ENCODE measurements at regions not wholly inside any gene's neighbourhood (a gene's known extent, or its start where the extent isn't known, plus 50 kb on each side); places are given as distances from the start of the nearest gene placed in this dataset.
"Not testable (repeated sequence)": the region's sequence is repeated elsewhere in the genome, so short reads cannot be mapped to it uniquely, and the experiment has no call there.

- no peak for DNase-seq
These were observed 186.7 kb upstream of the HS3ST3A1 start for GRCh38 chr17:13788385-13788784.

- no peak for DNase-seq
These were observed 190.6 kb upstream of the HS3ST3A1 start for GRCh38 chr17:13792314-13792713.

GRCh38 chr17:13793951-13794350 is 192.2 kb upstream of the HS3ST3A1 start:
- no peak for DNase-seq

- DNase-seq = no peak
These were observed 196.1 kb upstream of the HS3ST3A1 start for GRCh38 chr17:13797863-13798262.

- no peak for DNase-seq
These were observed 204.4 kb upstream of the HS3ST3A1 start for GRCh38 chr17:13806092-13806491.

GRCh38 chr17:13807103-13807502 is 205.4 kb upstream of the HS3ST3A1 start:
- DNase-seq = no peak

- DNase-seq = no peak
These were observed 210.6 kb upstream of the HS3ST3A1 start for GRCh38 chr17:13812350-13812749.

GRCh38 chr17:13813347-13814240 is 211.9 kb upstream of the HS3ST3A1 start:
- no peak for DNase-seq

- DNase-seq = no peak
These were observed 221.0 kb upstream of the HS3ST3A1 start for GRCh38 chr17:13822700-13823099.

- DNase-seq = no peak
These were observed 223.9 kb upstream of the HS3ST3A1 start for GRCh38 chr17:13825526-13826040.

- DNase-seq = no peak
These were observed 225.4 kb upstream of the HS3ST3A1 start for GRCh38 chr17:13827118-13827517.

- DNase-seq = no peak
These were observed 232.2 kb upstream of the HS3ST3A1 start for GRCh38 chr17:13833921-13834320.

GRCh38 chr17:13835151-13835550 is 233.4 kb upstream of the HS3ST3A1 start:
- DNase-seq = no peak

GRCh38 chr17:13837417-13837816 is 231.9 kb upstream of the COX10 start:
- DNase-seq = no peak

GRCh38 chr17:13840254-13840653 is 229.1 kb upstream of the COX10 start:
- no peak for DNase-seq

GRCh38 chr17:13843862-13844635 is 225.3 kb upstream of the COX10 start:
- no peak for DNase-seq

- DNase-seq = no peak
These were observed 217.4 kb upstream of the COX10 start for GRCh38 chr17:13851889-13852288.

GRCh38 chr17:13855730-13856129 is 213.6 kb upstream of the COX10 start:
- DNase-seq = not testable (repeated sequence)

- DNase-seq = no peak
These were observed 207.0 kb upstream of the COX10 start for GRCh38 chr17:13862346-13862745.

- DNase-seq = no peak
These were observed 205.9 kb upstream of the COX10 start for GRCh38 chr17:13863436-13863835.

GRCh38 chr17:13864521-13864920 is 204.8 kb upstream of the COX10 start:
- no peak for DNase-seq

GRCh38 chr17:13865650-13866049 is 203.7 kb upstream of the COX10 start:
- no peak for DNase-seq

GRCh38 chr17:13869331-13869940 is 199.9 kb upstream of the COX10 start:
- no peak for DNase-seq

Measured in right hindlimb (tissue), 1 donor.